ENCODE measurements at regions not wholly inside any gene's neighbourhood (a gene's known extent, or its start where the extent isn't known, plus 50 kb on each side); places are given as distances from the start of the nearest gene placed in this dataset.
"Not testable (repeated sequence)": the region's sequence is repeated elsewhere in the genome, so short reads cannot be mapped to it uniquely, and the experiment has no call there.

GRCh38 chr4:66014146-66014765, 344.0 kb upstream of the EPHA5 start:
- H3K9ac ChIP-seq (ENCODE audit: low read length), result no peak overlapping the region
- no peak overlapping the region for H3K4me2 ChIP-seq (ENCODE audit: low read depth, low read length, poor library complexity, severe bottlenecking)
- no peaks in the 10 kb centered on the region for H3K27me3 ChIP-seq (ENCODE audit: low read length)
- TF ChIP-seq EZH2phosphoT487 (conservative IDR thresholded peaks at IDR 0.05; ENCODE audit: low read length) (no peak), CTCF (IDR thresholded peaks at IDR 0.05; ENCODE audit: insufficient read depth, low read length, poor library complexity, severe bottlenecking) (no peak)
- no peaks in the 10 kb centered on the region for H4K20me1 ChIP-seq (ENCODE audit: low read depth, low read length)
- H3K9me2 ChIP-seq (replicated peaks; ENCODE audit: insufficient read depth, low read length), result no peaks in the 10 kb centered on the region
- no peak overlapping the region for H2AFZ ChIP-seq (ENCODE audit: low read depth, low read length, severe bottlenecking)
- H3K79me2 ChIP-seq (ENCODE audit: insufficient read depth, low read length), result no peaks in the 10 kb centered on the region
- H3F3A ChIP-seq (ENCODE audit: insufficient read depth), result no peaks in the 10 kb centered on the region
- no peak overlapping the region for H3K27ac ChIP-seq (ENCODE audit: low read depth, low read length)
- H3K36me3 ChIP-seq (ENCODE audit: low read length), result no peaks in the 10 kb centered on the region
- H3K9me3 ChIP-seq (ENCODE audit: insufficient read depth, low read length), result no peaks in the 10 kb centered on the region
- no peak overlapping the region for H3K4me3 ChIP-seq (ENCODE audit: insufficient read depth, low read length, poor library complexity, severe bottlenecking)

- no peak overlapping the region for H3K4me2 ChIP-seq (ENCODE audit: low read depth, low read length, poor library complexity, severe bottlenecking)
- no peaks in the 10 kb centered on the region for H3F3A ChIP-seq (ENCODE audit: insufficient read depth)
- H3K9ac ChIP-seq (ENCODE audit: low read length), result no peak overlapping the region
- no peaks in the 10 kb centered on the region for H3K36me3 ChIP-seq (ENCODE audit: low read length)
- no peaks in the 10 kb centered on the region for H4K20me1 ChIP-seq (ENCODE audit: low read depth, low read length)
- no peak overlapping the region for H2AFZ ChIP-seq (ENCODE audit: low read depth, low read length, severe bottlenecking)
- H3K9me2 ChIP-seq (replicated peaks; ENCODE audit: insufficient read depth, low read length), result no peaks in the 10 kb centered on the region
- H3K79me2 ChIP-seq (ENCODE audit: insufficient read depth, low read length), result no peaks in the 10 kb centered on the region
- H3K9me3 ChIP-seq (ENCODE audit: insufficient read depth, low read length), result no peaks in the 10 kb centered on the region
- H3K27ac ChIP-seq (ENCODE audit: low read depth, low read length), result no peak overlapping the region
- H3K27me3 ChIP-seq (ENCODE audit: low read length), result no peaks in the 10 kb centered on the region
- H3K4me3 ChIP-seq (ENCODE audit: insufficient read depth, low read length, poor library complexity, severe bottlenecking), result no peak overlapping the region
- no peak for TF ChIP-seq EZH2phosphoT487 (conservative IDR thresholded peaks at IDR 0.05; ENCODE audit: low read length)
- no peak for TF ChIP-seq CTCF (IDR thresholded peaks at IDR 0.05; ENCODE audit: insufficient read depth, low read length, poor library complexity, severe bottlenecking)
These were observed 330.3 kb upstream of the EPHA5 start for GRCh38 chr4:66000510-66001117.

- Histone ChIP-seq H3K9me3 (ENCODE audit: insufficient read depth, low read length) (no peaks in the 10 kb centered on the region), H3K4me3 (ENCODE audit: insufficient read depth, low read length, poor library complexity, severe bottlenecking) (no peak overlapping the region), H3F3A (ENCODE audit: insufficient read depth) (no peaks in the 10 kb centered on the region), H4K20me1 (ENCODE audit: low read depth, low read length) (no peaks in the 10 kb centered on the region), H3K4me2 (ENCODE audit: low read depth, low read length, poor library complexity, severe bottlenecking) (no peak overlapping the region), H3K9me2 (replicated peaks; ENCODE audit: insufficient read depth, low read length) (no peaks in the 10 kb centered on the region), H3K27ac (ENCODE audit: low read depth, low read length) (no peak overlapping the region), H3K36me3 (ENCODE audit: low read length) (no peaks in the 10 kb centered on the region), H3K9ac (ENCODE audit: low read length) (no peak overlapping the region), H2AFZ (ENCODE audit: low read depth, low read length, severe bottlenecking) (no peak overlapping the region), H3K27me3 (ENCODE audit: low read length) (no peaks in the 10 kb centered on the region), H3K79me2 (ENCODE audit: insufficient read depth, low read length) (no peaks in the 10 kb centered on the region)
- TF ChIP-seq CTCF (IDR thresholded peaks at IDR 0.05; ENCODE audit: insufficient read depth, low read length, poor library complexity, severe bottlenecking), result no peak
- TF ChIP-seq EZH2phosphoT487 (conservative IDR thresholded peaks at IDR 0.05; ENCODE audit: low read length), result no peak
These were observed 329.2 kb upstream of the EPHA5 start for GRCh38 chr4:65999518-65999871.

- H3K9me3 ChIP-seq (ENCODE audit: insufficient read depth, low read length); H3K9me2 ChIP-seq (replicated peaks; ENCODE audit: insufficient read depth, low read length); H3F3A ChIP-seq (ENCODE audit: insufficient read depth); H3K4me3 ChIP-seq (ENCODE audit: insufficient read depth, low read length, poor library complexity, severe bottlenecking); H2AFZ ChIP-seq (ENCODE audit: low read depth, low read length, severe bottlenecking); H3K9ac ChIP-seq (ENCODE audit: low read length); H3K4me2 ChIP-seq (ENCODE audit: low read depth, low read length, poor library complexity, severe bottlenecking); H3K36me3 ChIP-seq (ENCODE audit: low read length); H4K20me1 ChIP-seq (ENCODE audit: low read depth, low read length); H3K27me3 ChIP-seq (ENCODE audit: low read length); H3K27ac ChIP-seq (ENCODE audit: low read depth, low read length); H3K79me2 ChIP-seq (ENCODE audit: insufficient read depth, low read length): not testable (repeated sequence)
These were observed 328.7 kb upstream of the EPHA5 start for GRCh38 chr4:65998807-65999517.

Measured in SU-DHL-6 (cell line).